Skeletal muscle cell (primary cell): ENCODE measurements at regions not wholly inside any gene's neighbourhood (a gene's known extent, or its start where the extent isn't known, plus 50 kb on each side); places are given as distances from the start of the nearest gene placed in this dataset.
"Not testable (repeated sequence)": the region's sequence is repeated elsewhere in the genome, so short reads cannot be mapped to it uniquely, and the experiment has no call there.

Experiments
- DNase-seq: peaks from one replicate; pipeline ENCODE4 v3.0.0-alpha.2; 2010; ENCODE audit warnings: low read depth
- H3K4me3 ChIP-seq: 2 replicates; pipeline ENCODE4 v1.5.1; 2011; ENCODE audit warnings: low read depth, mild to moderate bottlenecking, control low read depth, low read length, moderate library complexity

DNA sequence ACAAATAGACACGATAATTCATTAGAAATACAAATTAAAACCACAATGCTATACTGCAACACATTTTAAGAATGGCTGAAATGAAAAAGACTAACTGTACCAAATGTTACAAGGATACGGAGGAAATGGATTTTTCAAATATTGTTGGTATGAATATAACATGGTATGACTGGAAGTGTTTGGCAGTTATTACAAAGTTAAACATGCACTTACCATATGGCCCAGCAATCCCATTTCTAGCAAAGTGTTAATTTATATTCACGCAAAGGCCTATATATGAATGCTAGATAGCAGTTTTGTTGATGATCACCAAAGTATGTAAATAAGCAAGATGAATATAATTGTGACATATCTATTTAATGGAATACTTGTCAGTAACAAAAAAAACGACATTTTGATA, 497.8 kb upstream of the FSIP2 start:
- H3K4me3 ChIP-seq: no peak overlapping the region
- no peak for DNase-seq

GRCh38 chr2:185241556-185241955, 497.0 kb upstream of the FSIP2 start:
- no peak overlapping the region for H3K4me3 ChIP-seq
- no peak for DNase-seq

GRCh38 chr2:185242462-185242861, 496.1 kb upstream of the FSIP2 start:
- DNase-seq: no peak
- H3K4me3 ChIP-seq: no peak overlapping the region

DNA sequence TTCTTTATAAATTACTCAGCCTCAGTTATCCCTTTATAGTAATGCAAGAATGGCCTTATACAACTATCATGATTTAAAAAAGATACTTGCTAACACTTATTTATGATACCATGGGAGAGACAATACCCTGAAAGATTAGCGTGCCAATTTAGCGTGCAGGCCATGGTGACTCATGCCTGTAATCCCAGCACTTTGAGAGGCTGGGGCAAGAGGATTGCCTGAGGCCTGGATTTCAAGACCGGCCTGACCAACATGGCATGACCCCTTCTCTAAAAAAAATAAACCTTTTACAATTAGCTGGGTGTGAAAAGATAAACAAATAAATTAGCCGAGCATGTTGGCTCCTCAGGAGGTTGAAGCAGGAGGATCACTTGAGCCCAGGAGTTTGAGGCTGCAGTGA, 493.4 kb upstream of the FSIP2 start:
- no peak for DNase-seq
- H3K4me3 ChIP-seq: no peak overlapping the region

- DNase-seq: no peak
- no peak overlapping the region for H3K4me3 ChIP-seq
Measured at GRCh38 chr2:185245806-185246205, 492.8 kb upstream of the FSIP2 start.

GRCh38 chr2:185246717-185247116, 491.9 kb upstream of the FSIP2 start:
- no peak for DNase-seq
- H3K4me3 ChIP-seq: no peak overlapping the region

DNA sequence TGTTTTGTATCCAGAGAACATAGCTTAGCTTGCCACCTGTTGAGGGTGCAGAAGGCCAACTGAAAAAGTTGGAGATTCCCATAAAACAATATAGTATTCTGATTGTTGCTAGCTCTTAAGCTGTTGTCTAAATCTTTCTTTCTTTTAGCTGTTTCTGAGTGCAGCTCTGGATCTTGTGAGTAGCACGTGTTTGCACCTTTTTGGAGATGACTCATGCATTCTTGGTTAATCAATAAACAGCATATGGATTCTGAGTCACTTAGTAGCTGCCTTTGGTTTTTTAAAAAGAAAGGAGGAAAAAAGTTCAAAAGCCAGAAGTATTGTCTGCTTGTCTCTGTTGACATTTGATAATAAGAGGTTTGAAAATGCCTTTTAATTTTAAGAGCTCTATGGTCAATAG, 483.0 kb upstream of the FSIP2 start:
- DNase-seq: no peak

GRCh38 chr2:185265747-185266146, 472.9 kb upstream of the FSIP2 start:
- H3K4me3 ChIP-seq: no peak overlapping the region
- DNase-seq: no peak

More for the DNA sequence above, 483.0 kb upstream of the FSIP2 start:
- no peak overlapping the region for H3K4me3 ChIP-seq

- no peak for DNase-seq
- no peak overlapping the region for H3K4me3 ChIP-seq
Measured at GRCh38 chr2:185268651-185269050, 470.0 kb upstream of the FSIP2 start.

- no peak overlapping the region for H3K4me3 ChIP-seq
- no peak for DNase-seq
Measured at GRCh38 chr2:185274718-185275484, 463.7 kb upstream of the FSIP2 start.

DNA sequence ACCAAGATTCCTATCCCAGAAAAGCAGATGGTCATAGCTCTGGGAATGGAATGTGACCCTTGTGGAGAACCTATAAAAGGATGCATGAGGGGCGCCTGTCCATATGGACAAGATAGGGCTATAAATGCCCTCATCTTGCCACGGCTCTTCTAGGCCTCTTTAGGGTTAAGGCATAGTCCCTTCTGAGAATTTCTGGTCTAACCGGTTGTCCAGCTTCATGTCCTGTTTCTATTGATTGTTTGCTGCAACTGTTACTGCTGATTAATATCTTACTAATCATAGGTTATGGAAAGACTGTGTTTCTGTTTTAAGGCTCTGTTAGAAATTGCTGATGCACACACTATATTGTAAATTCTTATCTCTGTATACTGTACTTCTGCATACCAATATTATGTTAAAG, 462.6 kb upstream of the FSIP2 start:
- not testable (repeated sequence) for H3K4me3 ChIP-seq, DNase-seq

DNA sequence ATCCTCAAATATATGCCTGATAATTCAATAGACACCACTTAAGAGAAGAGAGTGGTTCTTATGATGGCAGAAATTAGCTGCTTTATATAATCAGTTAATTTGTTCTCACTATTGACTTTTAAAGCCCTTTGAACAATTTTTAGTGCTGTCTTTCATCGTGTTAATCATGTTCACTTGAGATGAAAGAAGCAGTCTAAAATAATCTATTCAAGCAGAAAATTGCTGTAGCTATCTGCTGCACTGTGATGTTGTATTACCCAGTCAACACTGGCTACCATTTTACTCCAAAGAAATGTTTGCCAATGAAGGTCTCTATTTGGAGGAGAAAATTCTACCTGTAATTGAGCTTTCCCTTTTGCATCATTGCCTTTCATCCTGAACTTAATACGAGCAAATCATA, 459.8 kb upstream of the FSIP2 start:
- no peak overlapping the region for H3K4me3 ChIP-seq
- DNase-seq: no peak

DNA sequence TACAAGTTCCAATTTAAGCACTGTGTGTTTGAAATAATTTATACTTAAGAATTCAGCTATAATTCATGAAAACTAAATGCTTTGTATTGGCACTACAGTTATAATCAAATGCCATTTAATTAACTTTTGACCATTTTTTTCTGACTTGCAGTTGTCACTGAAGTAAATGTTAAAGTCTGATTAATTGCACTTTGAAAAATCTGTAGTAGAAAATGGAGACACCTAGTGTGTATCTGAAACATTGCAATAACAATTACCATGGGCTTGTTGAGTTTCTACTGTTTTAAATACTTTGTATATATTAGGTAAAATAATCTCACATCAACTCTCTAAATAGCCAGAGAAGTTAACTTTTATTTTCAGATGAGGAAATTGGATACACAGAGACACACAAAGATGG, 458.6 kb upstream of the FSIP2 start:
- DNase-seq: no peak
- H3K4me3 ChIP-seq: no peak overlapping the region

- no peak for DNase-seq
- no peak overlapping the region for H3K4me3 ChIP-seq
Measured at GRCh38 chr2:185284696-185285095, 453.9 kb upstream of the FSIP2 start.

- DNase-seq: not testable (repeated sequence)
Measured at GRCh38 chr2:185290012-185290411, 448.6 kb upstream of the FSIP2 start.

DNA sequence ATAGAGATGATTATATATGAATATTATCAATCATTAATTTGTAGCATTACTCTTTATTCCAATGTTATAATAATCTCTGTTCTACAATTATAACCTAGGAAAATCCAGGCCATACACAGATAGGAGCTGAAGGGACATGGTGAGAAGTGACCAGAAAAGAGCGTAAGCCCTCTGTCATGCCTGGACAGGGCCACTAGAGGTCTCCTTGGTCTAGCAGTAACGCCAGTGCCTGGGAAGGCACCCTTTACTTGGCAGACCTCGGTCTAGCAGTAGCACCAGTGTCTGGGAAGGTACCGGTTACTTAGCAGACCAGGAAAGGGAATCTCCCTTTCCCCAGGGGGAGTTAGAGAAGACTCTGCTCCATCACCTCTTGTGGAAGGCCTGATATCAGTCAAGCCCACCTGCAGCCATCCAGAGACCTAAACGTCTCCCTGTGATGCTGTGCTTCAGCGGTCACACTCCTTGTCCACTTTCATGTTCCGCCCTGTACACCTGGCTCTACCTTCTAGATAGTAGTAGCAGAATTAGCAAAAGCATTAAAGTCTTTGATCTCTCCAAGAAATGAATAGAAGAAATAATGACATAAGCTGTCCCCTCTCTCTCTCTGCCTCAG, 447.5 kb upstream of the FSIP2 start:
- DNase-seq: peak; percentile 22
- H3K4me3 ChIP-seq: no peak overlapping the region

More at GRCh38 chr2:185290012-185290411, 448.6 kb upstream of the FSIP2 start:
- not testable (repeated sequence) for H3K4me3 ChIP-seq

DNA sequence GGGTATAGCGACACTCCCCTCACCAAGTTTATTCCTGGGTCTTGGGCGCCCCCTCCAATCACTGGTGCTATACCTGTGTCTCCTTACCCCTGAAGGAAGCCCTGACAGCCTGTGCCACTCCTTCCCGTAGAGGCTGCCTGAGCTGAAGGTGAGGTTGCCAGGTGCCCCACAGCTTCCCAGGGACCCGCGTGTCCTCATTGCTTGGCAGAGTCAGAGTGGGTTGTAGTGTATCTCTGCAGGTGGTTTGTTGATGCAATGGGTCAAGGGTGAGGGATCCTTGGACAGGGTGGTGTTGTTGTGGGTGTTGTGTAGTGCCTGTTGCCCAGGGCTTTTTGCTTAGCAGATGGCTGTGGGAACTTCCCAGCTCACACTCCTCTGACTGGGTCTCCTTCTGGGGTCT, 438.7 kb upstream of the FSIP2 start:
- no peak overlapping the region for H3K4me3 ChIP-seq
- no peak for DNase-seq

DNA sequence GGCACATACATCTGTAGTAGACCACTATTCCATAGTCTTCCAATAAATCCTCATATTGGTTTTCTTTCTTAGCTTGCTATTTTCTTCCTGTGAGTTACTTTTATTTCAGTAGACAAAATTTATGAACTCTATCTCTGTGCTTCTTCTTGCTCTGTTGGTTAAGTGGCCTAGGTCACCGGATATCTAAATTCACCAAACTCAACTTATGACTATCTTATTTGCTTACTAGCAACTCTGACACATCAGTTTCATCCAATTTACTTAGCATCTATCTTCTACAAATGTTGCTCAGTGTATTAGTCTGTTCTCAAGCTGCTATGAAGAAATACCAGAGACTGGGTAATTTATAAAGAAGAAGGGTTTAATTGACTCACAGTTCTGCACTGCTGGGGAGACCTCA, 432.5 kb upstream of the FSIP2 start:
- no peak overlapping the region for H3K4me3 ChIP-seq
- no peak for DNase-seq

DNA sequence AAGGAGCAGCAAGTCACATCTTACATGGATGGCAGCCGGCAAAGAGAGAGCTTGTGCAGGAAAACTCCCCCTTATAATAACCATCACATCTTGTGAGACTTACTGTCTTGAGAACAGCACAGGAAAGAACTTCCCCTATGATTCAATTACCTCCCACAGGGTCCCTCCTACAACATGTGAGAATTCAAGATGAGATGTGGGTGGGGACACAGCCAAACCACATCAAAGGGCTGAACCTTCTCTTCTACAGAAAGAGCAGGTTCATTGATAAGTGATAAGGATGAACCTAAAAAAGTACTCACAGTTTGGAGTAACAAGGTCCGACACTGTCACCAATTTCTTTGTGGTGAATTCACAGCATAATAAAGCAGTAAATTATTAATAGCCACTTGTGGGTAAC, 422.2 kb upstream of the FSIP2 start:
- H3K4me3 ChIP-seq: no peak overlapping the region
- DNase-seq: no peak

- no peak for DNase-seq
- H3K4me3 ChIP-seq: no peak overlapping the region
Measured at GRCh38 chr2:185318271-185318724, 420.3 kb upstream of the FSIP2 start.

- DNase-seq: no peak
- H3K4me3 ChIP-seq: no peak overlapping the region
Measured at GRCh38 chr2:185335879-185336278, 402.7 kb upstream of the FSIP2 start.
